ENCODE measurements at regions not wholly inside any gene's neighbourhood (a gene's known extent, or its start where the extent isn't known, plus 50 kb on each side); places are given as distances from the start of the nearest gene placed in this dataset.

- WGBS, 2 experiments (ENCODE audit: extremely low coverage in 1 of 2, insufficient coverage in 1 of 2, insufficient read length in 1 of 2, insufficient replicate concordance in 2 of 2, low coverage in 1 of 2, low lambda C conversion rate in 2 of 2, missing lambda C conversion rate in 1 of 2) = 82% methylated on average over 2 of the region's 2 CpGs; no CpG with 5 or more reads in 1 of the 2 experiments
- H3K23me2 ChIP-seq (ENCODE audit: low read depth, low read length) = no peaks in the 10 kb centered on the region
- H3K79me2 ChIP-seq (ENCODE audit: control insufficient read depth in 1 of 2, insufficient read depth in 2 of 2, low read length in 2 of 2) = no peaks in the 10 kb centered on the region
- H2BK15ac ChIP-seq (ENCODE audit: low read length) = no peak overlapping the region
- no peak overlapping the region for H2BK20ac ChIP-seq (ENCODE audit: low read length)
- H4K20me1 ChIP-seq (replicated peaks in 1 of 2; ENCODE audit: control insufficient read depth in 1 of 2, insufficient read depth in 2 of 2, low read length in 2 of 2) = no peaks in the 10 kb centered on the region
- no peaks in the 10 kb centered on the region for H3K79me1 ChIP-seq (ENCODE audit: low read depth, low read length)
- no peaks in the 10 kb centered on the region for H3K36me3 ChIP-seq (ENCODE audit: control insufficient read depth in 2 of 4, insufficient read depth in 4 of 4, low read length in 3 of 4)
- ChIA-PET CTCF (ENCODE audit: partially characterized antibody) (interaction anchor here (0.9 to 1.0 kb wide), 2 partner anchors 9 to 13 kb away, joined by 3 read pairs; no protein-coding TSS in a partner anchor), POLR2A (ENCODE audit: partially characterized antibody) (no interaction called here)
- TF ChIP-seq ZNF274 (IDR thresholded peaks at IDR 0.05; ENCODE audit: borderline replicate concordance, extremely low read depth, low read length) (no peak), JUN (IDR thresholded peaks at IDR 0.05; ENCODE audit: low read depth, low read length) (no peak), RBBP5 (IDR thresholded peaks at IDR 0.05; ENCODE audit: borderline replicate concordance, low read depth, low read length) (no peak), USF2 (IDR thresholded peaks at IDR 0.05; ENCODE audit: low read length) (no peak)
- H2AK5ac ChIP-seq (ENCODE audit: low read depth, low read length) = no peak overlapping the region
- no peaks in the 10 kb centered on the region for H3K4me1 ChIP-seq (replicated peaks in 1 of 4; ENCODE audit: control insufficient read depth in 3 of 4, insufficient read depth in 4 of 4, low read length in 3 of 4)
- FAIRE-seq (no peak), DNase-seq (ENCODE audit: low read depth in 1 of 2, low spot score in 2 of 2) (no peak)
- no peak overlapping the region for H3K18ac ChIP-seq (ENCODE audit: extremely low read depth, low read length)
- no peak overlapping the region for H3K14ac ChIP-seq (ENCODE audit: insufficient read length)
- no peak overlapping the region for H2BK120ac ChIP-seq (replicated peaks; ENCODE audit: low read depth, low read length)
- no peak overlapping the region for H2BK12ac ChIP-seq (ENCODE audit: low read depth, low read length)
- no peak overlapping the region for H4K8ac ChIP-seq (ENCODE audit: extremely low read depth, insufficient read depth, low read length)
- H2BK5ac ChIP-seq (ENCODE audit: low read depth, low read length) = no peak overlapping the region
- H3K4me2 ChIP-seq (ENCODE audit: insufficient read depth in 1 of 2, low read depth in 2 of 2, low read length in 2 of 2) = no peak overlapping the region
- H3K4ac ChIP-seq (replicated peaks; ENCODE audit: insufficient read length, low read depth, low read length) = no peak overlapping the region
- H3K4me3 ChIP-seq (ENCODE audit: extremely low read depth in 1 of 4, insufficient read depth in 2 of 4, low read depth in 3 of 4, low read length in 4 of 4) = no peak overlapping the region
- no peak overlapping the region for H4K91ac ChIP-seq (replicated peaks; ENCODE audit: insufficient read length, low read length)
- no peaks in the 10 kb centered on the region; a peak in 1 of 4 replicates for H3K9me3 ChIP-seq (ENCODE audit: insufficient read depth in 2 of 2, low read depth in 1 of 2, low read length in 1 of 2)
- H3K9ac ChIP-seq (replicated peaks in 1 of 4; ENCODE audit: extremely low read depth in 1 of 4, low read depth in 3 of 4, low read length in 3 of 4) = no peak overlapping the region
- H2AFZ ChIP-seq (ENCODE audit: low read length) = no peak overlapping the region
- H4K5ac ChIP-seq (ENCODE audit: insufficient read length, low read depth, low read length) = no peak overlapping the region
- H3K27ac ChIP-seq (ENCODE audit: low read depth, low read length) = no peak overlapping the region
- H3K56ac ChIP-seq (replicated peaks; ENCODE audit: insufficient read length, low read depth, low read length) = no peak overlapping the region
- H3K27me3 ChIP-seq (replicated peaks in 1 of 4; ENCODE audit: control insufficient read depth in 3 of 4, extremely low read depth in 1 of 4, insufficient read depth in 3 of 4, low read length in 3 of 4) = no peaks in the 10 kb centered on the region
- H3K23ac ChIP-seq (ENCODE audit: insufficient read length) = no peak overlapping the region
Observed at GRCh38 chr18:50468807-50469206, 91.1 kb upstream of the MAPK4 start.
